HG03066 (cell line): ENCODE measurements at regions not wholly inside any gene's neighbourhood (a gene's known extent, or its start where the extent isn't known, plus 50 kb on each side); places are given as distances from the start of the nearest gene placed in this dataset.

Experiments used
- ATAC-seq: cut with Tn5 transposase; IDR thresholded peaks from one replicate; pipeline ENCODE4 v1.9.1; 2021; ENCODE audit warnings: low read depth; ENCODE audit not compliant: unreplicated experiment

- no peak for ATAC-seq
Measured at GRCh38 chr20:60459212-60459611, 501.0 kb downstream of the CDH26 start.

GRCh38 chr20:60461993-60462392, 503.8 kb downstream of the CDH26 start:
- no peak for ATAC-seq

GRCh38 chr20:60463798-60464197, 505.6 kb downstream of the CDH26 start:
- no peak for ATAC-seq

- no peak for ATAC-seq
Measured at GRCh38 chr20:60465439-60465838, 507.2 kb downstream of the CDH26 start.

- no peak for ATAC-seq
Measured at GRCh38 chr20:60465993-60466686, 507.9 kb downstream of the CDH26 start.

- no peak for ATAC-seq
Measured at GRCh38 chr20:60466687-60467022, 508.4 kb downstream of the CDH26 start.

GRCh38 chr20:60467078-60467477, 508.9 kb downstream of the CDH26 start:
- no peak for ATAC-seq

GRCh38 chr20:60467771-60468170, 509.5 kb downstream of the CDH26 start:
- ATAC-seq: no peak

- no peak for ATAC-seq
Measured at GRCh38 chr20:60469829-60470228, 511.6 kb downstream of the CDH26 start.

- ATAC-seq: no peak
Measured at GRCh38 chr20:60470366-60470765, 512.1 kb downstream of the CDH26 start.

- no peak for ATAC-seq
Measured at GRCh38 chr20:60473211-60473610, 515.0 kb downstream of the CDH26 start.

- ATAC-seq: no peak
Measured at GRCh38 chr20:60474385-60474910, 516.2 kb downstream of the CDH26 start.

GRCh38 chr20:60476045-60476444, 517.8 kb downstream of the CDH26 start:
- no peak for ATAC-seq

- ATAC-seq: no peak
Measured at GRCh38 chr20:60477958-60478357, 519.7 kb downstream of the CDH26 start.

GRCh38 chr20:60478533-60478932, 520.3 kb downstream of the CDH26 start:
- no peak for ATAC-seq

GRCh38 chr20:60480950-60481742, 522.9 kb downstream of the CDH26 start:
- ATAC-seq: no peak

GRCh38 chr20:60481743-60482133, 523.5 kb downstream of the CDH26 start:
- ATAC-seq: no peak

- ATAC-seq: no peak
Measured at GRCh38 chr20:60482221-60483008, 524.2 kb downstream of the CDH26 start.

GRCh38 chr20:60483371-60483770, 525.1 kb downstream of the CDH26 start:
- no peak for ATAC-seq

- ATAC-seq: no peak
Measured at GRCh38 chr20:60484316-60484715, 526.1 kb downstream of the CDH26 start.
